BLaER1 (cell line): ENCODE measurements at regions not wholly inside any gene's neighbourhood (a gene's known extent, or its start where the extent isn't known, plus 50 kb on each side); places are given as distances from the start of the nearest gene placed in this dataset.
"Not testable (repeated sequence)": the region's sequence is repeated elsewhere in the genome, so short reads cannot be mapped to it uniquely, and the experiment has no call there.

Source experiments
- H3K27ac ChIP-seq: shearing (Covaris generic); formaldehyde crosslinking; 2 replicates; pipeline ENCODE4 v1.8.1; 2022
- H3K27me3 ChIP-seq: shearing (Covaris generic); formaldehyde crosslinking; 2 replicates; pipeline ENCODE4 v1.8.1; 2022
- H3K36me3 ChIP-seq: shearing (Covaris generic); formaldehyde crosslinking; 2 replicates; pipeline ENCODE4 v1.8.1; 2022
- H3K4me1 ChIP-seq: shearing (Covaris generic); formaldehyde crosslinking; 2 replicates; pipeline ENCODE4 v1.8.1; 2022
- H3K4me2 ChIP-seq: shearing (Covaris generic); formaldehyde crosslinking; 2 replicates; pipeline ENCODE4 v1.8.1; 2022
- H3K4me3 ChIP-seq: shearing (Covaris generic); formaldehyde crosslinking; 2 replicates; pipeline ENCODE4 v1.8.1; 2022
- H3K9ac ChIP-seq: shearing (Covaris generic); formaldehyde crosslinking; 2 replicates; pipeline ENCODE4 v1.8.1; 2022
- H3K9me3 ChIP-seq: shearing (Covaris generic); formaldehyde crosslinking; 2 replicates; pipeline ENCODE4 v1.8.1; 2022
- H4K20me1 ChIP-seq: shearing (Covaris generic); formaldehyde crosslinking; 2 replicates; pipeline ENCODE4 v1.8.1; 2022
- Cebpa-rat ChIP-seq: shearing (Covaris generic); IDR thresholded peaks from 2 replicates; pipeline ENCODE4 v1.8.1; 2022

DNA sequence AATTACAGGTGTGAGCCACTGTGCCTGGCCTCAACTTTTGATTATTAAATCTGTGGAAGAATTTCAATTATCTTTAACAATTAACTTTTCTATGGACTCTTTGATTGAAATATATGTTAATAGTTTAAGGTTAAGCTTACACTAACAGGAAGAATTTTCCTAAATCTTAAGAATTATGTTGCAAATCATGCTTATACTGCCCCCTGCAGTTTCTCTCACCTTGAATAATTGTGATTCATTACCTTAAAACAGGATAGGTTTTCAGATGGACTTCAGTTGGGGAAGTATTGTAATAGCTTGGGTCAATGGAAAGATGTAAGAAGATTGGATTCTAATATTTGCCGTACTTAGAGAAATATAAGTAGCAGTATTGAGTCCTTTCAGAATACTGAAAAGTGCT is 66.5 kb upstream of the NIPA1 start:
- not testable (repeated sequence) for H3K4me1 ChIP-seq, H3K36me3 ChIP-seq, H4K20me1 ChIP-seq, H3K27ac ChIP-seq, H3K27me3 ChIP-seq, H3K4me2 ChIP-seq, H3K4me3 ChIP-seq, H3K9ac ChIP-seq, H3K9me3 ChIP-seq

GRCh38 chr15:22726104-22726503 is 60.3 kb upstream of the NIPA1 start:
- H3K27ac ChIP-seq, H3K9ac ChIP-seq, H3K4me3 ChIP-seq, H3K9me3 ChIP-seq, H3K27me3 ChIP-seq, H3K4me1 ChIP-seq, H3K4me2 ChIP-seq, H3K36me3 ChIP-seq, H4K20me1 ChIP-seq: not testable (repeated sequence)

DNA sequence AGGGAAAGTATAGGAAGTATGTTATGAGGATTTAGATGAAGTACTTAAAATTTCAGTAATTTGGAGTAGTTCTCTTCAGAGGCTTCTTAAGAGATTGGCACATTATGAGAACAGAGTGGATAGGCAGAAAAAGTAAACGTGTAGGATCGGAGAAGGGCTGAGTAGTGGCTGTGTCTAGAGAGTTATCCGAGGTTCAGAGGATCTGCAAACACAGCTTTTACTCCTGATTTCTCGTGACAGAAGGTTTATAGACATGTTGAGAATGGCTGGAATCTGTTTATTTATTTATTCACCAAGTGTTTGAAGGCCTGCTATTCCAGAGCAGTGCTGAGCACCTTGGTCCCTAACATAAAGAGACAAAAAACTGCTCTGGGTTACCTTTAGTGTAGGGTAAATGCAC is 51.4 kb upstream of the NIPA1 start:
- H3K9me3 ChIP-seq, H3K4me2 ChIP-seq, H3K4me1 ChIP-seq, H3K9ac ChIP-seq, H3K4me3 ChIP-seq, H3K27ac ChIP-seq, H3K27me3 ChIP-seq, H4K20me1 ChIP-seq, H3K36me3 ChIP-seq: not testable (repeated sequence)

GRCh38 chr15:22735781-22736180 is 50.7 kb upstream of the NIPA1 start:
- Histone ChIP-seq H3K27me3 (no peaks in the 10 kb centered on the region), H3K4me3 (no peak overlapping the region), H4K20me1 (no peaks in the 10 kb centered on the region), H3K36me3 (no peaks in the 10 kb centered on the region), H3K27ac (no peak overlapping the region), H3K9me3 (no peaks in the 10 kb centered on the region), H3K4me1 (peaks cover 4% of the 10 kb centered on the region; the same call in 1 of the 2 replicates), H3K9ac (no peak overlapping the region), H3K4me2 (no peak overlapping the region)
- TF ChIP-seq Cebpa-rat, result no peak

DNA sequence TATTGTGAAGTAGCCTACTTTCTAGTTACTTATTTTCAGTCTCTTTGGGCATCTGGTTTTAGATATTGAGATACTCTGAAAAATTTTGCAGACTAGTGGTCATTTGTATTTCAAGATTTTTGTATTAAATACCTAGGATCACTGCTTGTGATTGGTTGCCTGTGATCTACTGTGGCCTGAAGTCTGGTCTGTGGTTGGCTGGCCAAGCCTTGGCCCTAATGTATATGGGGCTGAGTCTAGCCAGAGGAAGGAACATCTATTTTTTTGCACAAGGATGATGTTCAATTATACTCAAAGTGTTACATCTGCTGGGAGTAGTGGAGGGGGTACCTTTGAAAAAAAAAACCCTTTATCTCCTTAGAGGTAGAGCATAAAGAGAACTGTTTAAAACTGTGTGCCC is 50.2 kb upstream of the NIPA1 start:
- H3K9ac ChIP-seq, H3K4me1 ChIP-seq, H4K20me1 ChIP-seq, H3K27ac ChIP-seq, H3K36me3 ChIP-seq, H3K4me2 ChIP-seq, H3K9me3 ChIP-seq, H3K4me3 ChIP-seq, H3K27me3 ChIP-seq: not testable (repeated sequence)
